ENCODE measurements at regions not wholly inside any gene's neighbourhood (a gene's known extent, or its start where the extent isn't known, plus 50 kb on each side); places are given as distances from the start of the nearest gene placed in this dataset.

GRCh38 chr3:83729576-83729975, 1229.2 kb upstream of the CADM2 start:
- Histone ChIP-seq H3K9me3 (ENCODE audit: control insufficient read depth, insufficient read depth, low read length) (peaks cover 18% of the 10 kb centered on the region), H3K4me3 (ENCODE audit: low read depth, low read length) (no peak overlapping the region), H3K4me1 (ENCODE audit: control insufficient read depth, insufficient read depth, low read length) (no peaks in the 10 kb centered on the region), H3K27ac (ENCODE audit: low read depth, low read length) (no peak overlapping the region), H3K27me3 (ENCODE audit: control insufficient read depth, insufficient read depth, low read length) (no peaks in the 10 kb centered on the region), H3K36me3 (ENCODE audit: control insufficient read depth, insufficient read depth, low read length) (no peaks in the 10 kb centered on the region), H3K9ac (ENCODE audit: low read depth, low read length) (no peak overlapping the region)

- Histone ChIP-seq H3K27me3 (ENCODE audit: control insufficient read depth, insufficient read depth, low read length) (no peaks in the 10 kb centered on the region), H3K9me3 (ENCODE audit: control insufficient read depth, insufficient read depth, low read length) (no peaks in the 10 kb centered on the region), H3K36me3 (ENCODE audit: control insufficient read depth, insufficient read depth, low read length) (no peaks in the 10 kb centered on the region), H3K9ac (ENCODE audit: low read depth, low read length) (no peak overlapping the region), H3K27ac (ENCODE audit: low read depth, low read length) (no peak overlapping the region), H3K4me1 (ENCODE audit: control insufficient read depth, insufficient read depth, low read length) (no peaks in the 10 kb centered on the region), H3K4me3 (ENCODE audit: low read depth, low read length) (no peak overlapping the region)
Measured at GRCh38 chr3:83734656-83735055, 1224.1 kb upstream of the CADM2 start.

DNA sequence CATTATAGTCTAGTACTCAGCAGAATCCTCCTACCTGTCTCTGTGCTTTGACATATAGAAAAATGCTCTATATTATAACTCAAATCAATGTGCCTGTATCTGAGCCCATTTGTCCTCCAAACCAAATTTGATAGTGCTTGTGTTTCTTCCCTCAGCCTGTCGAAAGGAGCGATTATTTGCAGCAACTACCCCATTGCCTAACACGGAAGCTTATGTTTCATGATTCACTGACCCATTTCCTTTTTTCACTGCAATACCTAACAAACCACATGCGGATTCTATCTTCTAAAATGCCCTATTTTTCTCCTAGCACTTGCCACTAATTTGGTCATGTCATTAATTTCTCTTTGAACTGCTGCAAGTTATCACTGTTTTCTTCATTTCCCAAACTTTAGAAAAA, 1220.6 kb upstream of the CADM2 start:
- no peak overlapping the region for H3K27ac ChIP-seq (ENCODE audit: low read depth, low read length)

GRCh38 chr3:83740504-83740903, 1218.3 kb upstream of the CADM2 start:
- Histone ChIP-seq H3K36me3 (ENCODE audit: control insufficient read depth, insufficient read depth, low read length) (no peaks in the 10 kb centered on the region), H3K4me3 (ENCODE audit: low read depth, low read length) (no peak overlapping the region), H3K27ac (ENCODE audit: low read depth, low read length) (no peak overlapping the region), H3K9me3 (ENCODE audit: control insufficient read depth, insufficient read depth, low read length) (no peaks in the 10 kb centered on the region), H3K27me3 (ENCODE audit: control insufficient read depth, insufficient read depth, low read length) (no peaks in the 10 kb centered on the region), H3K9ac (ENCODE audit: low read depth, low read length) (no peak overlapping the region), H3K4me1 (ENCODE audit: control insufficient read depth, insufficient read depth, low read length) (no peaks in the 10 kb centered on the region)

More for the DNA sequence above, 1220.6 kb upstream of the CADM2 start:
- Histone ChIP-seq H3K4me1 (ENCODE audit: control insufficient read depth, insufficient read depth, low read length) (no peaks in the 10 kb centered on the region), H3K9me3 (ENCODE audit: control insufficient read depth, insufficient read depth, low read length) (no peaks in the 10 kb centered on the region), H3K27me3 (ENCODE audit: control insufficient read depth, insufficient read depth, low read length) (no peaks in the 10 kb centered on the region), H3K36me3 (ENCODE audit: control insufficient read depth, insufficient read depth, low read length) (no peaks in the 10 kb centered on the region), H3K9ac (ENCODE audit: low read depth, low read length) (no peak overlapping the region), H3K4me3 (ENCODE audit: low read depth, low read length) (no peak overlapping the region)

- Histone ChIP-seq H3K27ac (ENCODE audit: low read depth, low read length) (no peak overlapping the region), H3K9ac (ENCODE audit: low read depth, low read length) (no peak overlapping the region), H3K4me3 (ENCODE audit: low read depth, low read length) (no peak overlapping the region), H3K27me3 (ENCODE audit: control insufficient read depth, insufficient read depth, low read length) (no peaks in the 10 kb centered on the region), H3K36me3 (ENCODE audit: control insufficient read depth, insufficient read depth, low read length) (no peaks in the 10 kb centered on the region), H3K9me3 (ENCODE audit: control insufficient read depth, insufficient read depth, low read length) (no peaks in the 10 kb centered on the region), H3K4me1 (ENCODE audit: control insufficient read depth, insufficient read depth, low read length) (no peaks in the 10 kb centered on the region)
Measured at GRCh38 chr3:83765956-83766355, 1192.8 kb upstream of the CADM2 start.

GRCh38 chr3:83769791-83770663, 1188.8 kb upstream of the CADM2 start:
- Histone ChIP-seq H3K9me3 (ENCODE audit: control insufficient read depth, insufficient read depth, low read length) (no peaks in the 10 kb centered on the region), H3K9ac (ENCODE audit: low read depth, low read length) (no peak overlapping the region), H3K4me3 (ENCODE audit: low read depth, low read length) (no peak overlapping the region), H3K36me3 (ENCODE audit: control insufficient read depth, insufficient read depth, low read length) (no peaks in the 10 kb centered on the region), H3K27ac (ENCODE audit: low read depth, low read length) (no peak overlapping the region), H3K4me1 (ENCODE audit: control insufficient read depth, insufficient read depth, low read length) (no peaks in the 10 kb centered on the region), H3K27me3 (ENCODE audit: control insufficient read depth, insufficient read depth, low read length) (no peaks in the 10 kb centered on the region)

DNA sequence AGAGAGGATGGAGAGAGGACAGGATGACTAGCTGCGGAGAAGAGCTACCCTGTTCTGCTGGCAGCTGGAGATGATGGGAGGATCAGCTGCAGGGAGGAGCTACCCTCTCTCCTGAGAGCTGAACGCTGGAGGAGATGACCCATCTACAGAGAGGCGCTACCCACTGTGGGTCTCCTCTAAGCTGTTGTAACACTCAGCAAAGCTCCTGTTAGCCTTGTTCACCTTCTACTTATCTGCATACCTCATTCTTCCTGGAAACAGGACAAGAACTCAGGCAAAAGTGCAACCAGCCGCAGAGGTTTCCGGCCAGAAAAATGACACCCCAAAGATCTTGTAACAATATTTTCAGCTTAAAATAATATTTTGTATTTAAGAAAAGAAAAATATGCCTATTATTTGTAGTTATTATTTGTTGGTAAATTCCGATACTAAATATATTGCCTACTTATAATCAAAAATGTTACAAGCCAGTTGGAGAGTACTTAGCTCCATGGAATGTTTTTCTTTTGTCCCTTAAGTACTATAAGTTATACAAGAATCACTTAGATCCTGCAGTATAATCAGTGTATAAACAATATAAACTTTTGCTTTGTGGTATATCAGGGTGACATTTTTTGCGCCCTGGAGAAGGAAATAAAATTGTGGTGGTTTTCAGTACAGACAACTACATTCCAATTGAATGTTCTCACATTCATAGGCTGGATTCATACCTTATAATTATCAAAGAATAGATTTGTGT, 1188.0 kb upstream of the CADM2 start:
- Histone ChIP-seq H3K4me3 (ENCODE audit: low read depth, low read length) (no peak overlapping the region), H3K4me1 (ENCODE audit: control insufficient read depth, insufficient read depth, low read length) (no peaks in the 10 kb centered on the region), H3K27ac (ENCODE audit: low read depth, low read length) (no peak overlapping the region), H3K36me3 (ENCODE audit: control insufficient read depth, insufficient read depth, low read length) (no peaks in the 10 kb centered on the region), H3K9ac (ENCODE audit: low read depth, low read length) (no peak overlapping the region), H3K9me3 (ENCODE audit: control insufficient read depth, insufficient read depth, low read length) (no peaks in the 10 kb centered on the region), H3K27me3 (ENCODE audit: control insufficient read depth, insufficient read depth, low read length) (no peaks in the 10 kb centered on the region)

DNA sequence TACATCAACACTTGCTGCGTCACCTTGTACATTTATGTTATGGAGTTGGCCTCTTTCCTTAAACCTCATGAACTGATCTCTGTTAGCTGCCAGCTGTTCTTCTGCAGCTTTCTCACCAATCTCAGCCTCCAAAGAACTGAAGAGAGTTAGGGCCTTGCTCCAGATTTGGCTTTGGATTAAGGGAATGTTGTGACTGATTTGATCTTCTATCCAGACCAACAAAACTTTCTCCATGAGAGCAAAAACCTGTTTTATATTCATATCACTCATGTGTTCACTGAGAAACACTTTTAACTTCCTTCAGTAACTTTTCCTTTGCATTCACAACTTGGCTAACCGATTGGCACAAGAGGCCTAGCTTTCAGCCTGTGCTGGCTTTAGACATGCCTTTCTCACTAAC, 1156.0 kb upstream of the CADM2 start:
- H3K9ac ChIP-seq (ENCODE audit: low read depth, low read length) = no peak overlapping the region
- no peaks in the 10 kb centered on the region for H3K4me1 ChIP-seq (ENCODE audit: control insufficient read depth, insufficient read depth, low read length)
- no peak overlapping the region for H3K27ac ChIP-seq (ENCODE audit: low read depth, low read length)
- H3K36me3 ChIP-seq (ENCODE audit: control insufficient read depth, insufficient read depth, low read length) = no peaks in the 10 kb centered on the region
- no peaks in the 10 kb centered on the region for H3K9me3 ChIP-seq (ENCODE audit: control insufficient read depth, insufficient read depth, low read length)
- H3K27me3 ChIP-seq (ENCODE audit: control insufficient read depth, insufficient read depth, low read length) = no peaks in the 10 kb centered on the region
- H3K4me3 ChIP-seq (ENCODE audit: low read depth, low read length) = no peak overlapping the region

DNA sequence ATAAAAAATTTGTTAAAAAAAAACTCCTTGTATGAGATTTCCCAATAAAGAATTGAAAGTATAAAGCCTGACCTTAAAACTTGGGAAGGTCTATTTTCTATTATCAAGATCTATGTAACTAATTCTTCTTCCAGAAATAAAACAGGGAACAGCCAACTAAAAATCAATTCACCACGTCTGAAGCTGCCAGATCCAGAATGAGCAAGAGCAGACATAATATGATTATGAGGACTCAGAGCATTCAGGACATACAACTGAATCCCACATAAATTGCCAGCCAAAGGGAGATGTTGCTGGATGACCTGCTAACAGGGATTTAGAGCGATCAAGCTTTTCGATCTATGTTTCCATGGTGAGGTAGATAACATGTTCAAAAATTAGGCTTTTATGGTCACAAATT, 1151.3 kb upstream of the CADM2 start:
- H3K4me3 ChIP-seq (ENCODE audit: low read depth, low read length) = no peak overlapping the region
- H3K27me3 ChIP-seq (ENCODE audit: control insufficient read depth, insufficient read depth, low read length) = no peaks in the 10 kb centered on the region
- no peaks in the 10 kb centered on the region for H3K36me3 ChIP-seq (ENCODE audit: control insufficient read depth, insufficient read depth, low read length)
- H3K9ac ChIP-seq (ENCODE audit: low read depth, low read length) = no peak overlapping the region
- H3K4me1 ChIP-seq (ENCODE audit: control insufficient read depth, insufficient read depth, low read length) = no peaks in the 10 kb centered on the region
- H3K27ac ChIP-seq (ENCODE audit: low read depth, low read length) = no peak overlapping the region
- H3K9me3 ChIP-seq (ENCODE audit: control insufficient read depth, insufficient read depth, low read length) = no peaks in the 10 kb centered on the region

DNA sequence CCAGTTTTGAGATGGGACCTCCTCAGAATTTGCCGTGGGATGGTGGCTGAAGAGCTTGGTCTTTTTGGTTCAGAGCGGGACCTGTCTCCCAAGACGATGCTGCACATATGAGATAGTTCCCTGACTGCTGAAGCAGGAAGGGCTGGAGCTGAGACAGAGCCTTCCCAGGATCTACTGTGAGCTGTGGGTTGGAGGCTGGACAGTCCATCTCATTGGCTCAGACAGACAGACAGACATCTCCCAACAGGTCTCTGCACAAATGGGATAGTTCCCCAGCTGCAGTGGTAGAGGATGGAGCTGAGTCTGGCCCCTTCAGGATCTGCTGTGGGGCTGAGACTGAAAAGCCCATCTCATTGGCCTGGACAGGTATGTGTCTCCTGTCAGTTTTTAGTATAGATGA, 1145.6 kb upstream of the CADM2 start:
- H3K27ac ChIP-seq (ENCODE audit: low read depth, low read length) = no peak overlapping the region
- no peak overlapping the region for H3K9ac ChIP-seq (ENCODE audit: low read depth, low read length)
- H3K4me3 ChIP-seq (ENCODE audit: low read depth, low read length) = no peak overlapping the region
- no peaks in the 10 kb centered on the region for H3K27me3 ChIP-seq (ENCODE audit: control insufficient read depth, insufficient read depth, low read length)
- H3K4me1 ChIP-seq (ENCODE audit: control insufficient read depth, insufficient read depth, low read length) = no peaks in the 10 kb centered on the region
- no peaks in the 10 kb centered on the region for H3K36me3 ChIP-seq (ENCODE audit: control insufficient read depth, insufficient read depth, low read length)
- H3K9me3 ChIP-seq (ENCODE audit: control insufficient read depth, insufficient read depth, low read length) = peaks cover 5% of the 10 kb centered on the region; the same call in 1 of the 2 replicates

DNA sequence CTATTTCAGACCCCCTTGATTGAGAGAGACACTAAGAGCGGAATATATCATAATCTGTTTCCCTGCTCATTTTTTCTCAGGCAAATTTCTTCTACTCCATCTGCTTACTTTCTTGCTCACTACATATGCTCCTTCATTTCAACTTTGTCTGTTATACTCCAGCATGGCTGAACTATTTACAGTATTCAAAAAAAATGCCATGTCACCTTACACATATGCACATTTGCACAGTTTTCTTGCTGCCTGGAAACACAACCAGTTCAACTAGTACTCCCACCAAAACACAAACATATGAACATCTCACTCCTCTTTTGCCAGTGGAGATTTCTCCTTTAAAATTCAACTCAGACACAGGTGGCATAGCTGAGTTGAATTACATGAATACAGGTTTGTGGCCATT, 1142.1 kb upstream of the CADM2 start:
- Histone ChIP-seq H3K9me3 (ENCODE audit: control insufficient read depth, insufficient read depth, low read length) (peaks cover 5% of the 10 kb centered on the region; the same call in 1 of the 2 replicates), H3K27me3 (ENCODE audit: control insufficient read depth, insufficient read depth, low read length) (no peaks in the 10 kb centered on the region), H3K9ac (ENCODE audit: low read depth, low read length) (no peak overlapping the region), H3K4me1 (ENCODE audit: control insufficient read depth, insufficient read depth, low read length) (no peaks in the 10 kb centered on the region), H3K27ac (ENCODE audit: low read depth, low read length) (no peak overlapping the region), H3K4me3 (ENCODE audit: low read depth, low read length) (no peak overlapping the region), H3K36me3 (ENCODE audit: control insufficient read depth, insufficient read depth, low read length) (no peaks in the 10 kb centered on the region)
